Lower leg skin (tissue), 3 donors: ENCODE measurements at regions not wholly inside any gene's neighbourhood (a gene's known extent, or its start where the extent isn't known, plus 50 kb on each side); places are given as distances from the start of the nearest gene placed in this dataset.

Experiments
- POLR2A ChIP-seq, 2 donors: fragments of 450-650 bp; IDR thresholded peaks; one replicate each; pipeline ENCODE4 v1.6.1; 2016 to 2017; ENCODE audit warnings: antibody characterized with exemption in 2 of 2, mild to moderate bottlenecking in 1 of 2, moderate library complexity in 1 of 2
- TF ChIP-seq, protein P1 (sequence below), 3 donors: fragments of 450-650 bp; IDR thresholded peaks; one replicate each; pipeline ENCODE4 v1.5.1; 2016; ENCODE audit warnings: antibody characterized with exemption in 3 of 3, mild to moderate bottlenecking in 3 of 3, moderate library complexity in 2 of 3

DNA sequence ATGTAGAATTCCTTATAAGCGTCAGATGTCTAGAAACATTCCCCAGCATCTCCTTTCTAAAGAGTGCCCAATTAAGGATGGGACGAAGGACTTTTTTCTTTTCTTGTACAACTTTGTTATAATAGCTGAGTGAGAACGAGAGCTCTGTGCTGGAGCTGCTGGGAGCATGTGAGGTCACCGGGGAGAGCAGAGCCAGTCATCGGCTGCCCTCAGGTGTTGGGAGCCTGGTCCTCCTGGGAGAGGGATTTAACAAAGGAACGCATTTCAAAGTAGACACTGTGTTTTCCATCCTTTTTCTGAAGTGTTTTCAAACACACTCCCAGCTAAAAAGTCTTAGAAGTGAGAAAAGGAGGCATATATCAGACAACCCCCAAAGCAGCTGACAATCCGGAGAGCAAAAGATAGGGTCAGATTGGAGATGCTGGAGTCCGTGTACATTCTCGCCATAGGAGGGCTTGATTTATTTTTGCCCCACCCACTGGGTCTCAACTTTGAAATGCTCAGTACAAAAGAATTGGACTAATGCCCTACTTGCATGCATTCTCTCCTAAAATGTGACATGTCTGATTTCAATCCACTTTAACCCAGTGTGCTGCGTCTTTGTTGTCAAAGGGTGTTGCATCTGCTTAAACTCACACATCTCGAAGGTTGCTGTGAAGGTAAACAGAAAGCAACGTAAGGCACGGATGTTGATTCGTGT lies 50.8 kb upstream of the PIWIL1 start:
- TF ChIP-seq, protein P1, sequence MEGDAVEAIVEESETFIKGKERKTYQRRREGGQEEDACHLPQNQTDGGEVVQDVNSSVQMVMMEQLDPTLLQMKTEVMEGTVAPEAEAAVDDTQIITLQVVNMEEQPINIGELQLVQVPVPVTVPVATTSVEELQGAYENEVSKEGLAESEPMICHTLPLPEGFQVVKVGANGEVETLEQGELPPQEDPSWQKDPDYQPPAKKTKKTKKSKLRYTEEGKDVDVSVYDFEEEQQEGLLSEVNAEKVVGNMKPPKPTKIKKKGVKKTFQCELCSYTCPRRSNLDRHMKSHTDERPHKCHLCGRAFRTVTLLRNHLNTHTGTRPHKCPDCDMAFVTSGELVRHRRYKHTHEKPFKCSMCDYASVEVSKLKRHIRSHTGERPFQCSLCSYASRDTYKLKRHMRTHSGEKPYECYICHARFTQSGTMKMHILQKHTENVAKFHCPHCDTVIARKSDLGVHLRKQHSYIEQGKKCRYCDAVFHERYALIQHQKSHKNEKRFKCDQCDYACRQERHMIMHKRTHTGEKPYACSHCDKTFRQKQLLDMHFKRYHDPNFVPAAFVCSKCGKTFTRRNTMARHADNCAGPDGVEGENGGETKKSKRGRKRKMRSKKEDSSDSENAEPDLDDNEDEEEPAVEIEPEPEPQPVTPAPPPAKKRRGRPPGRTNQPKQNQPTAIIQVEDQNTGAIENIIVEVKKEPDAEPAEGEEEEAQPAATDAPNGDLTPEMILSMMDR (IDR thresholded peaks at IDR 0.05): no peak
- no peak for TF ChIP-seq POLR2A (IDR thresholded peaks at IDR 0.05)
